GM12878 (cell line): ENCODE measurements at regions not wholly inside any gene's neighbourhood (a gene's known extent, or its start where the extent isn't known, plus 50 kb on each side); places are given as distances from the start of the nearest gene placed in this dataset.

ENCODE experiments used
- ATAC-seq: fragments of 200-7000 bp; cut with Tn5 transposase; 3 replicates; pipeline ENCODE4 v1.9.1; 2020; ENCODE audit warnings: mild to moderate bottlenecking, moderate library complexity
- BruUV-seq: library from RNA; stranded (reverse); fragments of 400-500 nt; replicated peaks from 2 replicates; lab custom pipeline; 2021; lab: Mats Ljungman, UMichigan
- CTCF ChIA-PET: fragments of 300-600 bp; sonication (Branson Sonifier 250); formaldehyde crosslinking; extraction: SDS; loops from one replicate; lab custom pipeline; 2021; ENCODE audit warnings: inconsistent platforms; lab: Yijun Ruan, JAX
- POLR2A ChIA-PET: fragments of 350-600 bp; formaldehyde crosslinking; extraction: SDS; loops from one replicate; lab custom pipeline; 2021; ENCODE audit warnings: inconsistent platforms; lab: Charles Lee
- RAD21 ChIA-PET: fragments of 300-600 bp; sonication (Branson Sonifier 250); formaldehyde crosslinking; loops from one replicate; lab custom pipeline; 2023; ENCODE audit warnings: antibody characterized with exemption; ENCODE audit not compliant: unreplicated experiment; lab: Charles Lee
- SMC1A ChIA-PET: fragments of 300-600 bp; sonication (Branson Sonifier 250); formaldehyde crosslinking; loops from one replicate; lab custom pipeline; 2023; ENCODE audit not compliant: unreplicated experiment, uncharacterized antibody; lab: Charles Lee
- DNase-seq: peaks from one replicate; pipeline ENCODE4 v3.0.0-alpha.2; 2011; ENCODE audit warnings: low read depth, low spot score
- FAIRE-seq: peaks from 3 replicates; lab custom pipeline; 2011; peaks lifted over from hg19 to GRCh38; lab: Jason Lieb, UNC
- H2AFZ ChIP-seq: 2 replicates; pipeline ENCODE4 v1.6.0; 2011; ENCODE audit warnings: low read depth, low read length, control low read depth; ENCODE audit not compliant: control insufficient read depth
- H3K27ac ChIP-seq: 2 replicates; pipeline ENCODE4 v1.5.1; 2011; ENCODE audit warnings: control low read depth; ENCODE audit not compliant: control insufficient read depth, insufficient read depth
- H3K27me3 ChIP-seq, 2 experiments: replicated peaks in 1 of 2; 2 replicates each; pipeline versions ENCODE4 v1.6.0 to v1.6.1; 2011; ENCODE audit warnings: low read length in 1 of 2; ENCODE audit not compliant: control insufficient read depth in 2 of 2, insufficient read depth in 2 of 2
- H3K36me3 ChIP-seq, 2 experiments: 2 replicates each; pipeline ENCODE4 v1.5.1; 2011; ENCODE audit warnings: low read length in 1 of 2; ENCODE audit not compliant: control insufficient read depth in 2 of 2, insufficient read depth in 2 of 2
- H3K4me1 ChIP-seq: 2 replicates; pipeline ENCODE4 v1.6.1; 2011; ENCODE audit warnings: mild to moderate bottlenecking, low read length, moderate library complexity, mixed read lengths; ENCODE audit not compliant: control insufficient read depth, insufficient read depth
- H3K4me2 ChIP-seq: 2 replicates; pipeline ENCODE4 v1.6.0; 2011; ENCODE audit warnings: control low read depth; ENCODE audit not compliant: control insufficient read depth, insufficient read depth
- H3K4me3 ChIP-seq: fragments of 200-600 bp; sonication (generic); 2 replicates; pipeline ENCODE4 v1.5.1; 2016
- H3K79me2 ChIP-seq: 2 replicates; pipeline ENCODE4 v1.6.0; 2011; ENCODE audit warnings: low read length; ENCODE audit not compliant: control insufficient read depth, insufficient read depth
- H3K9ac ChIP-seq: 2 replicates; pipeline ENCODE4 v1.8.0; 2011; ENCODE audit warnings: low read length, control low read depth, mixed read lengths; ENCODE audit not compliant: control insufficient read depth, insufficient read depth
- H3K9me3 ChIP-seq: replicated peaks from 3 replicates; pipeline ENCODE4 v1.5.1; 2011; ENCODE audit warnings: mild to moderate bottlenecking, low read length; ENCODE audit not compliant: control insufficient read depth, insufficient read depth
- H4K20me1 ChIP-seq: 2 replicates; pipeline ENCODE4 v1.6.0; 2011; ENCODE audit not compliant: control insufficient read depth, insufficient read depth
- BCL11A ChIP-seq: IDR thresholded peaks from 2 replicates; pipeline ENCODE4 v1.6.1; 2011; ENCODE audit warnings: low read depth, low read length
- BHLHE40 ChIP-seq, 2 experiments: fragments of 450-650 bp in 1 of 2; IDR thresholded peaks; 2 replicates each; pipeline ENCODE4 v1.6.1; 2011 to 2017; ENCODE audit warnings: low read depth in 2 of 2, borderline replicate concordance in 1 of 2, improper control_type of control experiment in 1 of 2, low read length in 1 of 2, mild to moderate bottlenecking in 1 of 2
- CHD2 ChIP-seq: IDR thresholded peaks from 2 replicates; pipeline ENCODE4 v1.6.1; 2011; ENCODE audit warnings: low read depth, low read length, improper control_type of control experiment, borderline replicate concordance
- DPF2 ChIP-seq: fragments of 450-650 bp; IDR thresholded peaks from 2 replicates; pipeline ENCODE4 v1.6.1; 2017; ENCODE audit warnings: mild to moderate bottlenecking
- ELK1 ChIP-seq: IDR thresholded peaks from 2 replicates; pipeline ENCODE4 v1.6.1; 2012; ENCODE audit warnings: low read depth, low read length, improper control_type of control experiment
- EP300 ChIP-seq, 2 experiments: fragments of 150-350 bp in 1 of 2; IDR thresholded peaks; 2 replicates each; pipeline ENCODE4 v1.6.1; 2011 to 2012; ENCODE audit warnings: low read depth in 2 of 2, low read length in 2 of 2, borderline replicate concordance in 1 of 2, improper control_type of control experiment in 1 of 2, inconsistent platforms in 1 of 2; ENCODE audit not compliant: control insufficient read depth in 1 of 2
- NFXL1 ChIP-seq: fragments of 450-650 bp; IDR thresholded peaks from 2 replicates; pipeline ENCODE4 v1.6.1; 2017; ENCODE audit warnings: antibody characterized with exemption, mild to moderate bottlenecking, borderline replicate concordance
- SMARCA5 ChIP-seq: fragments of 450-650 bp; IDR thresholded peaks from 2 replicates; pipeline ENCODE4 v1.6.1; 2017; ENCODE audit warnings: mild to moderate bottlenecking
- TCF7 ChIP-seq: IDR thresholded peaks from 2 replicates; pipeline ENCODE4 v1.6.1; 2014; ENCODE audit warnings: antibody characterized with exemption, borderline replicate concordance
- ZNF24 ChIP-seq: fragments of 450-650 bp; IDR thresholded peaks from 2 replicates; pipeline ENCODE4 v1.6.1; 2017; ENCODE audit warnings: antibody characterized with exemption, mild to moderate bottlenecking
- ZNF384 ChIP-seq: IDR thresholded peaks from 2 replicates; pipeline ENCODE4 v1.6.1; 2012; ENCODE audit warnings: low read depth, mild to moderate bottlenecking, low read length, improper control_type of control experiment, borderline replicate concordance
- WGBS: methylation state at CpG from one replicate; pipeline ENCODE4 v1.1.6; 2016; ENCODE audit warnings: low lambda C conversion rate; ENCODE audit not compliant: insufficient replicate concordance, insufficient coverage; ENCODE audit errors: missing lambda C conversion rate; 5-methylcytosine and 5-hydroxymethylcytosine counted together
- in situ Hi-C: fragments of 300-500 bp; cut with MboI; formaldehyde crosslinking; loops from 9 replicates; pipeline ENCODE4 v1.14.3; 2018; ENCODE audit warnings: mixed read lengths
- intact Hi-C: fragments of 100-400 bp; cut with micrococcal nuclease; formaldehyde crosslinking; loops from one replicate; pipeline ENCODE4 v1.14.2; 2022; ENCODE audit not compliant: unreplicated experiment
- TF ChIP-seq, protein P1 (sequence below): fragments of 450-650 bp; IDR thresholded peaks from 2 replicates; pipeline ENCODE4 v1.6.1; 2018; ENCODE audit warnings: mild to moderate bottlenecking, low read depth, moderate library complexity; ENCODE audit not compliant: partially characterized antibody
- TF ChIP-seq, protein P2 (sequence below), 3 experiments: IDR thresholded peaks in 2 of 3; conservative IDR thresholded peaks in 1 of 3; 2 replicates each; pipeline ENCODE4 v1.5.1; 2011; ENCODE audit warnings: low read depth in 3 of 3, low read length in 3 of 3, mild to moderate bottlenecking in 3 of 3, control low read depth in 2 of 3, moderate library complexity in 2 of 3, inconsistent platforms in 1 of 3, mixed read lengths in 1 of 3; ENCODE audit not compliant: control insufficient read depth in 2 of 3, insufficient read depth in 1 of 3; ENCODE audit errors: extremely low read depth in 1 of 3

- ChIA-PET SMC1A (no interaction called here), POLR2A (no interaction called here), CTCF (no interaction called here), RAD21 (no interaction called here)
- Histone ChIP-seq H3K4me3 (no peak overlapping the region), H3K79me2 (no peaks in the 10 kb centered on the region), H3K9me3 (no peaks in the 10 kb centered on the region), H4K20me1 (no peaks in the 10 kb centered on the region), H3K4me2 (no peak overlapping the region), H3K4me1 (no peaks in the 10 kb centered on the region), H3K9ac (no peak overlapping the region), H3K36me3 (no peaks in the 10 kb centered on the region), H3K27me3 (no peaks in the 10 kb centered on the region), H2AFZ (no peak overlapping the region), H3K27ac (no peak overlapping the region)
- DNase-seq (no peak), FAIRE-seq (no peak), ATAC-seq (no peak)
- in situ Hi-C loops, result no loop called here
- BruUV-seq, result no TSS peak
- TF ChIP-seq SMARCA5, result no peak
- no peak for TF ChIP-seq CHD2
- TF ChIP-seq DPF2, result no peak
- TF ChIP-seq ZNF24, result no peak
- TF ChIP-seq, protein P1, sequence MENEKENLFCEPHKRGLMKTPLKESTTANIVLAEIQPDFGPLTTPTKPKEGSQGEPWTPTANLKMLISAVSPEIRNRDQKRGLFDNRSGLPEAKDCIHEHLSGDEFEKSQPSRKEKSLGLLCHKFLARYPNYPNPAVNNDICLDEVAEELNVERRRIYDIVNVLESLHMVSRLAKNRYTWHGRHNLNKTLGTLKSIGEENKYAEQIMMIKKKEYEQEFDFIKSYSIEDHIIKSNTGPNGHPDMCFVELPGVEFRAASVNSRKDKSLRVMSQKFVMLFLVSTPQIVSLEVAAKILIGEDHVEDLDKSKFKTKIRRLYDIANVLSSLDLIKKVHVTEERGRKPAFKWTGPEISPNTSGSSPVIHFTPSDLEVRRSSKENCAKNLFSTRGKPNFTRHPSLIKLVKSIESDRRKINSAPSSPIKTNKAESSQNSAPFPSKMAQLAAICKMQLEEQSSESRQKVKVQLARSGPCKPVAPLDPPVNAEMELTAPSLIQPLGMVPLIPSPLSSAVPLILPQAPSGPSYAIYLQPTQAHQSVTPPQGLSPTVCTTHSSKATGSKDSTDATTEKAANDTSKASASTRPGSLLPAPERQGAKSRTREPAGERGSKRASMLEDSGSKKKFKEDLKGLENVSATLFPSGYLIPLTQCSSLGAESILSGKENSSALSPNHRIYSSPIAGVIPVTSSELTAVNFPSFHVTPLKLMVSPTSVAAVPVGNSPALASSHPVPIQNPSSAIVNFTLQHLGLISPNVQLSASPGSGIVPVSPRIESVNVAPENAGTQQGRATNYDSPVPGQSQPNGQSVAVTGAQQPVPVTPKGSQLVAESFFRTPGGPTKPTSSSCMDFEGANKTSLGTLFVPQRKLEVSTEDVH, result no peak
- intact Hi-C loops, result no loop called here
Observed at GRCh38 chrX:45347877-45348276, 147.2 kb upstream of the DIPK2B start.

DNA sequence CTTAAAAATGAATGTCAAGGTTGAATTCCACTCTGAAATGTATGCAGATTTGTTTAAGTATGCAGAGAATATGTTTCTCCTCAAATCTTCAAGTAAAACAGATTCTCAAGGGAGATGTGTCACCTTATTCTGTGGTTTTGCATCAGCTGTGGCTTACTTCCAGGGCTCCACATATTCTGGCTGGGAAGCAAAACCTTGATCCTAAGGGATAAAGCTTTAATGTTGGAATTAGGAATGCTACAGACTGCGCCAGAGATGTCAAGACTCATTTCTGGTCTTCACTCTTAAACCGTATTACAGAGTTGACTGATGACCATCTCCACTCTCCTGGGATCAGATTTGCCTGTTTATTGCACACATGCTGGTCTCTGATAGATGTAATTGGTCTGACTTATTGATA, 143.9 kb upstream of the DIPK2B start:
- in situ Hi-C loops, result no loop called here
- BruUV-seq, result no TSS peak
- TF ChIP-seq ELK1 (no peak), ZNF384 (no peak), NFXL1 (no peak), TCF7 (no peak), BCL11A (no peak), BHLHE40 (IDR thresholded peaks at IDR 0.05; ENCODE audit: borderline replicate concordance in 1 of 2, low read depth in 2 of 2, low read length in 1 of 2) (no peak), EP300 (IDR thresholded peaks at IDR 0.05; ENCODE audit: borderline replicate concordance in 1 of 2, control insufficient read depth in 1 of 2, low read depth in 2 of 2, low read length in 2 of 2) (no peak)
- TF ChIP-seq, protein P2, sequence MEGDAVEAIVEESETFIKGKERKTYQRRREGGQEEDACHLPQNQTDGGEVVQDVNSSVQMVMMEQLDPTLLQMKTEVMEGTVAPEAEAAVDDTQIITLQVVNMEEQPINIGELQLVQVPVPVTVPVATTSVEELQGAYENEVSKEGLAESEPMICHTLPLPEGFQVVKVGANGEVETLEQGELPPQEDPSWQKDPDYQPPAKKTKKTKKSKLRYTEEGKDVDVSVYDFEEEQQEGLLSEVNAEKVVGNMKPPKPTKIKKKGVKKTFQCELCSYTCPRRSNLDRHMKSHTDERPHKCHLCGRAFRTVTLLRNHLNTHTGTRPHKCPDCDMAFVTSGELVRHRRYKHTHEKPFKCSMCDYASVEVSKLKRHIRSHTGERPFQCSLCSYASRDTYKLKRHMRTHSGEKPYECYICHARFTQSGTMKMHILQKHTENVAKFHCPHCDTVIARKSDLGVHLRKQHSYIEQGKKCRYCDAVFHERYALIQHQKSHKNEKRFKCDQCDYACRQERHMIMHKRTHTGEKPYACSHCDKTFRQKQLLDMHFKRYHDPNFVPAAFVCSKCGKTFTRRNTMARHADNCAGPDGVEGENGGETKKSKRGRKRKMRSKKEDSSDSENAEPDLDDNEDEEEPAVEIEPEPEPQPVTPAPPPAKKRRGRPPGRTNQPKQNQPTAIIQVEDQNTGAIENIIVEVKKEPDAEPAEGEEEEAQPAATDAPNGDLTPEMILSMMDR (IDR thresholded peaks at IDR 0.05 in 2 of 3, conservative IDR thresholded peaks at IDR 0.05 in 1 of 3; ENCODE audit: control insufficient read depth in 2 of 3, extremely low read depth in 1 of 3, insufficient read depth in 1 of 3, low read depth in 3 of 3, low read length in 3 of 3), result no peak

More for the DNA sequence above, 143.9 kb upstream of the DIPK2B start:
- POLR2A ChIA-PET, result no interaction called here
- no peak for DNase-seq
- no peaks in the 10 kb centered on the region for H3K9me3 ChIP-seq
- intact Hi-C loops, result no loop called here
- RAD21 ChIA-PET, result no interaction called here
- SMC1A ChIA-PET, result no interaction called here
- H2AFZ ChIP-seq, result no peak overlapping the region
- H3K79me2 ChIP-seq, result no peaks in the 10 kb centered on the region
- H3K4me3 ChIP-seq, result no peak overlapping the region
- no peaks in the 10 kb centered on the region for H3K36me3 ChIP-seq
- no peaks in the 10 kb centered on the region for H3K4me1 ChIP-seq
- H3K4me2 ChIP-seq, result no peak overlapping the region
- WGBS, result 7% methylated on average over 2 of the region's 2 CpGs
- ATAC-seq, result no peak
- CTCF ChIA-PET, result interaction anchor here (0.6 kb wide), 1 partner anchor 693 kb away, joined by 3 read pairs; no protein-coding TSS in a partner anchor
- H3K27me3 ChIP-seq, result no peaks in the 10 kb centered on the region
- H3K9ac ChIP-seq, result no peak overlapping the region
- no peak overlapping the region for H3K27ac ChIP-seq
- H4K20me1 ChIP-seq, result no peaks in the 10 kb centered on the region
- no peak for FAIRE-seq
